Tibial nerve (tissue), 4 donors: ENCODE measurements at regions not wholly inside any gene's neighbourhood (a gene's known extent, or its start where the extent isn't known, plus 50 kb on each side); places are given as distances from the start of the nearest gene placed in this dataset.

Experiments used
- EP300 ChIP-seq, 2 donors: sonication (generic); formaldehyde crosslinking; IDR thresholded peaks; one replicate each; pipeline ENCODE4 v1.6.1; 2017; ENCODE audit warnings: antibody characterized with exemption in 2 of 2, mild to moderate bottlenecking in 1 of 2
- TF ChIP-seq, protein P1 (sequence below), 5 experiments: fragments of 200-600 bp in 3 of 5; fragments of 450-650 bp in 2 of 5; sonication (generic) in 3 of 5; IDR thresholded peaks; one replicate each; pipeline ENCODE4 v1.5.1; 2016 to 2019; ENCODE audit warnings: antibody characterized with exemption in 5 of 5, mild to moderate bottlenecking in 3 of 5, moderate library complexity in 2 of 5

DNA sequence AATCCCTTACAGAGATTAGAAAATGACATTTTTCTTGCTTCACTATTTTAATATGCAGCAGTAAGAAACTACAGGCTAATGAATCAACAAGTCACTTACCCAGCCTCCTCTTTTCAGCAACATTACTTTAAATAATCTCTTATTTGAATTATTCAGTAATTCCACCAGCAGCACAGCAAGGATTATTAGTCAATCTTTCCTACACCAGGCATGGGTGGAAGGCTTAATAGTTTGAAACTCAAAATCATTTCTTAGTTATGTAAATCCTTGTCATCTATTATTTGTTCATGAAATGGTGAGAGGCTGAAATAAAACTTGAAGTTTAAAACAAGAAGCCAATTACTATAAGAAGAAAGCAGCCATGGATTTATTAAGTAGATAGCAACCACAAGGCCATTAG lies 530.5 kb downstream of the KCNA4 start:
- TF ChIP-seq, protein P1, sequence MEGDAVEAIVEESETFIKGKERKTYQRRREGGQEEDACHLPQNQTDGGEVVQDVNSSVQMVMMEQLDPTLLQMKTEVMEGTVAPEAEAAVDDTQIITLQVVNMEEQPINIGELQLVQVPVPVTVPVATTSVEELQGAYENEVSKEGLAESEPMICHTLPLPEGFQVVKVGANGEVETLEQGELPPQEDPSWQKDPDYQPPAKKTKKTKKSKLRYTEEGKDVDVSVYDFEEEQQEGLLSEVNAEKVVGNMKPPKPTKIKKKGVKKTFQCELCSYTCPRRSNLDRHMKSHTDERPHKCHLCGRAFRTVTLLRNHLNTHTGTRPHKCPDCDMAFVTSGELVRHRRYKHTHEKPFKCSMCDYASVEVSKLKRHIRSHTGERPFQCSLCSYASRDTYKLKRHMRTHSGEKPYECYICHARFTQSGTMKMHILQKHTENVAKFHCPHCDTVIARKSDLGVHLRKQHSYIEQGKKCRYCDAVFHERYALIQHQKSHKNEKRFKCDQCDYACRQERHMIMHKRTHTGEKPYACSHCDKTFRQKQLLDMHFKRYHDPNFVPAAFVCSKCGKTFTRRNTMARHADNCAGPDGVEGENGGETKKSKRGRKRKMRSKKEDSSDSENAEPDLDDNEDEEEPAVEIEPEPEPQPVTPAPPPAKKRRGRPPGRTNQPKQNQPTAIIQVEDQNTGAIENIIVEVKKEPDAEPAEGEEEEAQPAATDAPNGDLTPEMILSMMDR (IDR thresholded peaks at IDR 0.05), result no peak
- no peak for TF ChIP-seq EP300 (IDR thresholded peaks at IDR 0.05)
